A549 (cell line): ENCODE measurements at regions not wholly inside any gene's neighbourhood (a gene's known extent, or its start where the extent isn't known, plus 50 kb on each side); places are given as distances from the start of the nearest gene placed in this dataset.

Experiments used
- ATAC-seq, 2 experiments: fragments of 200-7000 bp in 1 of 2; fragments of >200 bp in 1 of 2; cut with Nextera tagmentation in 1 of 2; cut with Tn5 transposase in 1 of 2; 3 replicates each; pipeline versions ENCODE4 v1.8.0 to v1.9.1; 2018 to 2020; ENCODE audit warnings: mild to moderate bottlenecking in 1 of 2, moderate library complexity in 1 of 2
- CTCF ChIA-PET: fragments of 300-600 bp; sonication (Branson Sonifier 250); formaldehyde crosslinking; extraction: SDS; loops from one replicate; lab custom pipeline; 2021; ENCODE audit warnings: antibody characterized with exemption, inconsistent platforms; lab: Yijun Ruan, JAX
- POLR2A ChIA-PET: fragments of 350-600 bp; formaldehyde crosslinking; extraction: SDS; loops from one replicate; lab custom pipeline; 2021; ENCODE audit warnings: antibody characterized with exemption, inconsistent platforms; lab: Yijun Ruan, JAX
- DNase-seq, 2 experiments: peaks; one replicate each; pipeline versions ENCODE4 v3.0.0 to v3.0.0-alpha.2; 2011 to 2016; ENCODE audit warnings: low read depth in 1 of 2, low spot score in 1 of 2
- FAIRE-seq: peaks from 2 replicates; lab custom pipeline; 2011; peaks lifted over from hg19 to GRCh38; lab: Jason Lieb, UNC
- H3K27ac ChIP-seq, 2 experiments: fragments of >200 bp; sonication (Bioruptor Twin); formaldehyde crosslinking; 3 replicates each; pipeline ENCODE4 v1.5.1; 2016 to 2017
- H3K4me1 ChIP-seq: fragments of >200 bp; sonication (Bioruptor Twin); formaldehyde crosslinking; 3 replicates; pipeline ENCODE4 v1.6.1; 2016
- H3K4me2 ChIP-seq: fragments of >200 bp; sonication (Bioruptor Twin); formaldehyde crosslinking; 3 replicates; pipeline ENCODE4 v1.6.1; 2016
- H3K4me3 ChIP-seq: fragments of >200 bp; sonication (Bioruptor Twin); formaldehyde crosslinking; 3 replicates; pipeline ENCODE4 v1.5.1; 2016
- H3K9me3 ChIP-seq: fragments of >200 bp; sonication (Bioruptor Twin); formaldehyde crosslinking; 3 replicates; pipeline ENCODE4 v1.6.1; 2016
- CHD2 ChIP-seq: fragments of 150-350 bp; IDR thresholded peaks from 2 replicates; pipeline ENCODE4 v1.6.1; 2014; ENCODE audit warnings: low read length; ENCODE audit not compliant: partially characterized antibody
- CHD4 ChIP-seq: fragments of 200-600 bp; sonication (generic); IDR thresholded peaks from 2 replicates; pipeline ENCODE4 v1.6.1; 2016; ENCODE audit warnings: antibody characterized with exemption, mild to moderate bottlenecking, borderline replicate concordance
- EHF ChIP-seq: fragments of 250-450 bp; sonication (Bioruptor Pico); IDR thresholded peaks from 2 replicates; pipeline ENCODE4 v1.5.0; 2020; ENCODE audit warnings: mild to moderate bottlenecking
- GATA3 ChIP-seq: IDR thresholded peaks from 2 replicates; pipeline ENCODE4 v1.6.1; 2012; ENCODE audit warnings: borderline replicate concordance
- HOXA7 ChIP-seq: fragments of 250-450 bp; sonication (Bioruptor Pico); IDR thresholded peaks from 2 replicates; pipeline ENCODE4 v1.5.0; 2020; ENCODE audit warnings: mild to moderate bottlenecking, moderate library complexity
- HOXB13 ChIP-seq: fragments of 250-450 bp; sonication (Bioruptor Pico); IDR thresholded peaks from 2 replicates; pipeline ENCODE4 v1.5.0; 2020; ENCODE audit warnings: low read depth, mild to moderate bottlenecking, moderate library complexity
- KDM1A ChIP-seq: fragments of 200-600 bp; sonication (generic); IDR thresholded peaks from 2 replicates; pipeline ENCODE4 v1.6.1; 2016; ENCODE audit warnings: low read depth, mild to moderate bottlenecking
- KDM5A ChIP-seq: fragments of 200-600 bp; sonication (generic); IDR thresholded peaks from 2 replicates; pipeline ENCODE4 v1.6.1; 2016; ENCODE audit warnings: antibody characterized with exemption, mild to moderate bottlenecking
- MAFK ChIP-seq: fragments of 450-650 bp; IDR thresholded peaks from 2 replicates; pipeline ENCODE4 v1.6.1; 2014; ENCODE audit not compliant: partially characterized antibody
- NR3C1 ChIP-seq: fragments of >200 bp; sonication (Bioruptor Twin); formaldehyde crosslinking; IDR thresholded peaks from 3 replicates; pipeline ENCODE4 v1.6.1; 2017
- PHF8 ChIP-seq: fragments of 200-600 bp; sonication (generic); IDR thresholded peaks from 2 replicates; pipeline ENCODE4 v1.6.1; 2016; ENCODE audit warnings: low read depth, mild to moderate bottlenecking, antibody characterized with exemption, moderate library complexity, borderline replicate concordance
- POLR2A ChIP-seq: IDR thresholded peaks from 2 replicates; pipeline ENCODE4 v1.6.1; 2012; ENCODE audit warnings: mild to moderate bottlenecking, low read length
- RAD21 ChIP-seq, 2 experiments: fragments of >200 bp in 1 of 2; sonication (Bioruptor Twin) in 1 of 2; formaldehyde crosslinking in 1 of 2; IDR thresholded peaks in 1 of 2; conservative IDR thresholded peaks in 1 of 2; 2 replicates in 1 of 2; 3 replicates in 1 of 2; pipeline ENCODE4 v1.6.1; 2012 to 2018; ENCODE audit warnings: inconsistent platforms in 1 of 2
- RFX5 ChIP-seq: fragments of 450-650 bp; IDR thresholded peaks from 2 replicates; pipeline ENCODE4 v1.7.1; 2014; ENCODE audit warnings: antibody characterized with exemption, mild to moderate bottlenecking, moderate library complexity
- RNF2 ChIP-seq: fragments of 200-600 bp; sonication (generic); IDR thresholded peaks from 2 replicates; pipeline ENCODE4 v1.6.1; 2016; ENCODE audit warnings: low read depth, mild to moderate bottlenecking, antibody characterized with exemption, moderate library complexity, borderline replicate concordance
- ZC3H11A ChIP-seq: fragments of 450-650 bp; IDR thresholded peaks from 2 replicates; pipeline ENCODE4 v1.6.1; 2014; ENCODE audit warnings: antibody characterized with exemption, mild to moderate bottlenecking
- ZFP36 ChIP-seq: fragments of 450-650 bp; IDR thresholded peaks from 2 replicates; pipeline ENCODE4 v1.6.1; 2014; ENCODE audit warnings: borderline replicate concordance; ENCODE audit not compliant: partially characterized antibody
- ZSCAN20 ChIP-seq: fragments of 250-450 bp; sonication (Bioruptor Pico); IDR thresholded peaks from 2 replicates; pipeline ENCODE4 v1.8.0; 2022; ENCODE audit warnings: mild to moderate bottlenecking, moderate library complexity
- WGBS: methylation state at CpG from one replicate; pipeline ENCODE4 v1.1.6; 2017; ENCODE audit errors: missing lambda C conversion rate; 5-methylcytosine and 5-hydroxymethylcytosine counted together
- TF ChIP-seq, protein P1 (sequence below): fragments of 200-600 bp; sonication (generic); IDR thresholded peaks from 2 replicates; pipeline ENCODE4 v1.6.1; 2016; ENCODE audit warnings: antibody characterized with exemption, mild to moderate bottlenecking, moderate library complexity
- TF ChIP-seq, protein P2 (sequence below): fragments of 250-450 bp; sonication (Bioruptor Pico); IDR thresholded peaks from 2 replicates; pipeline ENCODE4 v1.5.0; 2021; ENCODE audit warnings: mild to moderate bottlenecking, moderate library complexity, borderline replicate concordance
- TF ChIP-seq, protein P3 (sequence below): fragments of 150-350 bp; IDR thresholded peaks from 2 replicates; pipeline ENCODE4 v1.6.1; 2014; ENCODE audit warnings: low read depth, mild to moderate bottlenecking, low read length
- TF ChIP-seq, protein P4 (sequence below): fragments of >200 bp; sonication (Bioruptor Twin); formaldehyde crosslinking; IDR thresholded peaks from 2 replicates; pipeline ENCODE4 v1.6.1; 2016

DNA sequence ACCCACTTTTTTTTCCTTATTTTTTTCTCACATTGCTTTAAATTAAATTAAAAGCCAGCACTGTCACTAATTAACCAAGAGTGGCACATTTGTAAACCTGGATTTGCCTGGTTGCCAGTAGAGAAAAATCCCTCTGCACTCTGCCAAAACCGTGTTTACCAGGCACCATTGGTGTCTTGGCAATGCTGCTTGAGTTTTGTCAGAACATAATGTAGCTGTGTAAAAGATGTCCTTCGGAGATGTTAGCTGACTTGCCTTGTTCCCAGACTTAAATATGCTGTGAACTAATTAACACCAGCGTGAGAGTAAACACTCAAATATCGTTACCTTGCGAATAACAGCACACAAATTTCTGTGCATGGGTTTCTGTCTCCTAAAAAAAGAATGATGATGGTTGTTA is 694.9 kb upstream of the ID4 start:
- Histone ChIP-seq H3K4me2 (no peak overlapping the region), H3K4me3 (no peak overlapping the region), H3K4me1 (no peaks in the 10 kb centered on the region), H3K27ac (no peak overlapping the region), H3K9me3 (no peaks in the 10 kb centered on the region)
- POLR2A ChIA-PET: no interaction called here
- FAIRE-seq (no peak), DNase-seq (no peak), ATAC-seq (no peak)
- TF ChIP-seq, protein P1, sequence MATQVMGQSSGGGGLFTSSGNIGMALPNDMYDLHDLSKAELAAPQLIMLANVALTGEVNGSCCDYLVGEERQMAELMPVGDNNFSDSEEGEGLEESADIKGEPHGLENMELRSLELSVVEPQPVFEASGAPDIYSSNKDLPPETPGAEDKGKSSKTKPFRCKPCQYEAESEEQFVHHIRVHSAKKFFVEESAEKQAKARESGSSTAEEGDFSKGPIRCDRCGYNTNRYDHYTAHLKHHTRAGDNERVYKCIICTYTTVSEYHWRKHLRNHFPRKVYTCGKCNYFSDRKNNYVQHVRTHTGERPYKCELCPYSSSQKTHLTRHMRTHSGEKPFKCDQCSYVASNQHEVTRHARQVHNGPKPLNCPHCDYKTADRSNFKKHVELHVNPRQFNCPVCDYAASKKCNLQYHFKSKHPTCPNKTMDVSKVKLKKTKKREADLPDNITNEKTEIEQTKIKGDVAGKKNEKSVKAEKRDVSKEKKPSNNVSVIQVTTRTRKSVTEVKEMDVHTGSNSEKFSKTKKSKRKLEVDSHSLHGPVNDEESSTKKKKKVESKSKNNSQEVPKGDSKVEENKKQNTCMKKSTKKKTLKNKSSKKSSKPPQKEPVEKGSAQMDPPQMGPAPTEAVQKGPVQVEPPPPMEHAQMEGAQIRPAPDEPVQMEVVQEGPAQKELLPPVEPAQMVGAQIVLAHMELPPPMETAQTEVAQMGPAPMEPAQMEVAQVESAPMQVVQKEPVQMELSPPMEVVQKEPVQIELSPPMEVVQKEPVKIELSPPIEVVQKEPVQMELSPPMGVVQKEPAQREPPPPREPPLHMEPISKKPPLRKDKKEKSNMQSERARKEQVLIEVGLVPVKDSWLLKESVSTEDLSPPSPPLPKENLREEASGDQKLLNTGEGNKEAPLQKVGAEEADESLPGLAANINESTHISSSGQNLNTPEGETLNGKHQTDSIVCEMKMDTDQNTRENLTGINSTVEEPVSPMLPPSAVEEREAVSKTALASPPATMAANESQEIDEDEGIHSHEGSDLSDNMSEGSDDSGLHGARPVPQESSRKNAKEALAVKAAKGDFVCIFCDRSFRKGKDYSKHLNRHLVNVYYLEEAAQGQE: no peak
- 29% methylated on average over 4 of the region's 5 CpGs for WGBS
- CTCF ChIA-PET: no interaction called here

DNA sequence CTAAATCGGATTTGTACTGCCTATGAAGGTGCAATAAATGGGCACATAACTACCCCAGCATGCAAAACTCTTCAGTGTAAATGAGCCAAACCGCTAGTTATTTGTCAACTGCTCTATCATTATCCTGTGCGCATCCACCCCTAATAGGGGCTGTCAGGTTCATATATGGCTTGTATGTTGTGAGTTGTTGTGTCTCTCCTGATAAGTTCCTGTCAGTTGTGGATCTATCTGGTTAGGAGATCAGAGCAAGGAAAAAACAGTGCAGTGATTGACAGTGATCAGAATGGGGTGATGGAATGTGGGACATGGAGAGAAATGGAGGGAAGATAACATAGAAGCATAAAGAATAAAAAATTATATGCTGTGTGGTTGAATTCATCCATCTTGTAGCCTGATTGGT is 686.9 kb upstream of the ID4 start:
- 13% methylated on average over 3 of the region's 3 CpGs for WGBS

DNA sequence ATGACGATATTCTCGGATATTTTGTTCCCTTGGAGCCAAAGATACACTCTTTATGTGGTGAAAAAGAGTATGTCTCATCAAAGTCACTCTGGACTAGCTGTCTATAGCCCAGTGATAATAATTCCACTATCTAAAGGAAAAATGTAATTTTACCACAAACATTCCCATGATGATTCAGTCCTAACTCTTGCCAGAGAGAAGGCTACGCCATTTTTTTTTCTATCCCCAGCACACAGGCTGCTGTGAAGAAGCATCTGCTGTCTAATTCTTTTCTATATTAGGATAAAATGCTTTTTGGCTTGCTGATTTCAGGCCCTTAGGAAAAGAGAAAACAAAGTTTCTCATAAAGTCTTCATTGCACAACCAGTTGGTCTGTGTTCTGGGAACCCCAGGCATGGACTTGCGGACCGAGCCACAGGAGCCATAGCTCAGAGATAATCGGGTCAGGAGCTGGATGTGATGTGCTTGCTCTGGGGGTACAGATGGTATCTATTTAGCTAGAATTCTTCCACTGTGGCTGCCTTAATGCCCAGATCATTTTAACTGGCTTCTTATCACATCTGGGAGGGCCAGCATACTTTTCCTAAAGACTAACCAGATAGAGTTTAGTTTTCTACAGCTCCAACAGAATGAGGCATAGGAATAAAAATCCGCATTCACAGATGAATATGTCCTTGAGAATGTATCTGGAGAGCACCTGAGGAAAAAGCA is 683.7 kb upstream of the ID4 start:
- no peak overlapping the region for H3K4me2 ChIP-seq
- FAIRE-seq (no peak), DNase-seq (no peak), ATAC-seq (no peak)
- ChIA-PET CTCF (interaction anchor here (1.2 kb wide), 1 partner anchor 25 kb away, joined by 3 read pairs; no protein-coding TSS in a partner anchor), POLR2A (no interaction called here)
- H3K4me3 ChIP-seq: no peak overlapping the region
- no peaks in the 10 kb centered on the region for H3K4me1 ChIP-seq
- no peak overlapping the region for H3K27ac ChIP-seq
- TF ChIP-seq NR3C1: no peak
- no peak for TF ChIP-seq MAFK
- TF ChIP-seq, protein P2, sequence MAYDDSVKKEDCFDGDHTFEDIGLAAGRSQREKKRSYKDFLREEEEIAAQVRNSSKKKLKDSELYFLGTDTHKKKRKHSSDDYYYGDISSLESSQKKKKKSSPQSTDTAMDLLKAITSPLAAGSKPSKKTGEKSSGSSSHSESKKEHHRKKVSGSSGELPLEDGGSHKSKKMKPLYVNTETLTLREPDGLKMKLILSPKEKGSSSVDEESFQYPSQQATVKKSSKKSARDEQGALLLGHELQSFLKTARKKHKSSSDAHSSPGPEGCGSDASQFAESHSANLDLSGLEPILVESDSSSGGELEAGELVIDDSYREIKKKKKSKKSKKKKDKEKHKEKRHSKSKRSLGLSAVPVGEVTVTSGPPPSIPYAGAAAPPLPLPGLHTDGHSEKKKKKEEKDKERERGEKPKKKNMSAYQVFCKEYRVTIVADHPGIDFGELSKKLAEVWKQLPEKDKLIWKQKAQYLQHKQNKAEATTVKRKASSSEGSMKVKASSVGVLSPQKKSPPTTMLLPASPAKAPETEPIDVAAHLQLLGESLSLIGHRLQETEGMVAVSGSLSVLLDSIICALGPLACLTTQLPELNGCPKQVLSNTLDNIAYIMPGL (CRISPR knock-in tag): no peak
- TF ChIP-seq EHF (CRISPR knock-in tag): no peak
- TF ChIP-seq ZC3H11A: no peak
- no peak for TF ChIP-seq CHD4
- H3K9me3 ChIP-seq: no peaks in the 10 kb centered on the region
- WGBS: 27% methylated on average over 7 of the region's 7 CpGs

More for the DNA sequence above, 686.9 kb upstream of the ID4 start:
- TF ChIP-seq NR3C1 (no peak), CHD4 (no peak), RNF2 (no peak), HOXA7 (no peak), RFX5 (no peak), PHF8 (no peak), GATA3 (no peak), POLR2A (no peak), EHF (CRISPR knock-in tag) (no peak), RAD21 (conservative IDR thresholded peaks at IDR 0.05 in 1 of 2, IDR thresholded peaks at IDR 0.05 in 1 of 2) (no peak), ZFP36 (no peak), CHD2 (no peak), HOXB13 (CRISPR knock-in tag) (no peak), KDM5A (no peak), KDM1A (no peak), ZSCAN20 (CRISPR knock-in tag) (no peak)
- TF ChIP-seq, protein P3, sequence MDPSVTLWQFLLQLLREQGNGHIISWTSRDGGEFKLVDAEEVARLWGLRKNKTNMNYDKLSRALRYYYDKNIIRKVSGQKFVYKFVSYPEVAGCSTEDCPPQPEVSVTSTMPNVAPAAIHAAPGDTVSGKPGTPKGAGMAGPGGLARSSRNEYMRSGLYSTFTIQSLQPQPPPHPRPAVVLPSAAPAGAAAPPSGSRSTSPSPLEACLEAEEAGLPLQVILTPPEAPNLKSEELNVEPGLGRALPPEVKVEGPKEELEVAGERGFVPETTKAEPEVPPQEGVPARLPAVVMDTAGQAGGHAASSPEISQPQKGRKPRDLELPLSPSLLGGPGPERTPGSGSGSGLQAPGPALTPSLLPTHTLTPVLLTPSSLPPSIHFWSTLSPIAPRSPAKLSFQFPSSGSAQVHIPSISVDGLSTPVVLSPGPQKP: no peak
- TF ChIP-seq, protein P4, sequence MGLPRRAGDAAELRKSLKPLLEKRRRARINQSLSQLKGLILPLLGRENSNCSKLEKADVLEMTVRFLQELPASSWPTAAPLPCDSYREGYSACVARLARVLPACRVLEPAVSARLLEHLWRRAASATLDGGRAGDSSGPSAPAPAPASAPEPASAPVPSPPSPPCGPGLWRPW: no peak
- FAIRE-seq (no peak), ATAC-seq (no peak), DNase-seq (no peak)
- Histone ChIP-seq H3K27ac (no peak overlapping the region), H3K4me1 (no peaks in the 10 kb centered on the region), H3K9me3 (no peaks in the 10 kb centered on the region), H3K4me2 (no peak overlapping the region), H3K4me3 (no peak overlapping the region)
- POLR2A ChIA-PET: no interaction called here
- CTCF ChIA-PET: no interaction called here
